HG03045 (cell line): ENCODE measurements at regions not wholly inside any gene's neighbourhood (a gene's known extent, or its start where the extent isn't known, plus 50 kb on each side); places are given as distances from the start of the nearest gene placed in this dataset.

Experiments used
- ATAC-seq: cut with Tn5 transposase; IDR thresholded peaks from one replicate; pipeline ENCODE4 v1.9.1; 2021; ENCODE audit warnings: mild to moderate bottlenecking, moderate library complexity; ENCODE audit not compliant: unreplicated experiment

DNA sequence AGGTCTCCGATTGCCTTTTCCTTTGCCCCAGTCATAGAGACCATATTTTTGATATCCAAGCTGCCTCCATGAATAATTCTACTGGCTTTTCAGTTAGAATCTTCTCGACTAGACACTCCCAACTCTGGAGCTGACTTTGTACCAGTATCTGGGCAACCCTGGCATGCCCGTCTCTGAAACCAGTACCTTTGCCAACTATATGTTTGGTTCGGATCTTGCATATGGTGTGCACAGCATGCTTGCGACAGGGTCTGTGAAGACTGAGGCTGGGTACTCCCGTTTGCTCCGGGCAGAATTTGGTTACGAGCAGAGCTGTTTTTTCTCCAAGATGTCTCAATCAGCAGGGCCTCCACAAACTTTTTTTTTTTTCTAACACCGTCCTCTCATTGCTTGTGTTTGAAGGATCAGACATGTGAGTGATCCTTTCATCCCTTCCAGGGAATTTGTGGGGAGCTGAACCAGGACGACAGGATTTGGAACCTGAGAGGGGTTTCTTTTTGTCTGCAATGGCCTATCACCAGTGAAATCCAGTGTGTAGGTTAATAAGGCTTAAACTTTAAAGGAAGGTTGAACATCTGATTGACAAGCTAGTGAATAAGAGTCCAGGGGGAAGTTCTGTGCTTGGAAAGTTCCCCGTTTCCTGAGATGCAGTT lies 322.3 kb downstream of the MYCN start:
- no peak for ATAC-seq

DNA sequence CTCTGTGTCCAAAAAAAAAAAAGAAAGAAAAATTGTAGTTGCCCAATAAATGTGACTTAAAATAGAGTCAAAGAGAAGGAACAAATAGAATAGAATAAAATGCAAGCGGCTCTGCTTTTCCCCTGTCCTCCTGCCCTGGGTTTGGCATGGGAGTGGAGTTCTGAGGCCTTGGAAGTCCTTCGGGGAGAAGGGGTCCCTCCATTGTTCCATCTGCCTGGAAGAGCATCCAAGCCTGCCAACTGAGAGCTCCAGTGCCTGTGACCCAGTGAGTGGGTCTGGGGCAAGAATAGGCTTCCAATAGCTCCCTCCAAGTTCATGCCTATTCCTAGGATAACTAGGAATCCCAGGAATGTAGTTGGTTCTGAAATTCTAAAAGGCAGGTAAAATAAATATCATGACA lies 321.4 kb downstream of the MYCN start:
- no peak for ATAC-seq

DNA sequence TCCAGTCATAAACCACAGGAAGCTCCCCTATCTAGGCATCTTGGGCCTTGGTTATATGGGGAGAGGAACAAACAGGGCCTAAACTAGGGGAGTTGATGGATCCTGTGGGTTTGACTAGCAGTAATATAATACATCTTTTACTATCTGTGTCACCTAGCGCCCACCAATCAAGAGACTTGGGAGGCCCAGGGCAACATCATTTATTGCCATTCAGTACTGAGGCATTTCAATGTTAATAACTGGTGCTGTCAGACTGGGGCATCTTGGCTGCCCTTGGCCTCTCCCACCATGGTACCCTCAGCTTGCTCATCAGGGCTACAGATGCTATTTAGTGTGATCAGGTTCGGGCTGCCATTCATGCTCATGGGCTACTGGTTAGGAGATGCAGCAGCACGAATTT lies 320.7 kb downstream of the MYCN start:
- ATAC-seq: no peak

DNA sequence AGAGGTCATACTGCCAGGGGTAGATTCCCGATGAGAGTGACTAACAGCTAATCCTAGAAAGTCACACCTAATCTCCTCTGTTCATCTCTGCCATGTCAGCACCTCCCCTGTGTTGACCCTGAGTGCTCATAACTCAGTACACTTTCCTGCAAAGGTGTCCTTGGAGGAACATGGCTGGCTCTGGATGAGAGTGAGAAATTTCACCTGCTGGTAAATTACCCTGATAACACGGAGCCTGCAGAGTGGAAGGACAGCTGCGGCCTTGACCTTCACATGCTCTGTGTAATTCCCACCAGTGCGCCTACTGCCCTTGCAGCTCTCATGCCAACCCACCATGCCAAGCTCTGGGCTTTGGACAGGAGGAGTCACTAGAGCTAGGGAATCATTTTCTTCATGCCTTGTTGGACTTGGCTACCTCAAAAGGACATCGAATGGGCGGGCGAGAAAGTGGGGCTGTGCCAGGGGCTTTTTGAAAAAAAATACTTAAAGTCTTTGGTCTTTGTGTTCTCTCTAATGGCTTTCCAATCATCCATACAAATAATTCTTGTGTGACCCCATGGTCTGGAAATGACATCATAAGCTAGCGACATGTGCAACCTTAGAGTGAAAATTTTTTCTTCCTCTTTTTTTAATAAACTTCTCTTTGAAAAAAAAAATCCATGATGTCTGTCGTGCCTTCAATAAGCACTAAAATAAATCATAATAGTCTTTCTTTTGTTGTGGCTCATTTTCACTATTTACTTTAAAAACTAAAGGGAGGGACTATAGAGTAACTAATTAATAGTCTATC lies 319.9 kb downstream of the MYCN start:
- no peak for ATAC-seq

DNA sequence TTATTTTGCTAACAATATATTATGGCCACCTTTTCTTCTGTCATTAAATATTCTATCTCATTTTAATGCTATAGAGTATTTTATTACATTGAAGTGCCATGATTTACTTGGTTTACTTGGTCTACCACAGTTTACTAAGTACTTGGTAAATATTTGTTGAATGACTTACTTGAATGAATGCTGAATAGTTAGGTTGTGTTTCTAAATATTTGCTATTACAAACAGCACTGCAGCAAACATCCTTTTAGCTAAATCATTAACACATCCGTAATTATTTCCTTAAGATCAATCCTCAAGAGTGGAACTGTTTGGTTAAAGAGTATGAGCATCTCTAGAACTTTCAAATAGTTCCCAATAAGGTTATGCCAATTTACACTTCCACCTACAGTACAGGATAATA lies 318.7 kb downstream of the MYCN start:
- ATAC-seq: no peak

DNA sequence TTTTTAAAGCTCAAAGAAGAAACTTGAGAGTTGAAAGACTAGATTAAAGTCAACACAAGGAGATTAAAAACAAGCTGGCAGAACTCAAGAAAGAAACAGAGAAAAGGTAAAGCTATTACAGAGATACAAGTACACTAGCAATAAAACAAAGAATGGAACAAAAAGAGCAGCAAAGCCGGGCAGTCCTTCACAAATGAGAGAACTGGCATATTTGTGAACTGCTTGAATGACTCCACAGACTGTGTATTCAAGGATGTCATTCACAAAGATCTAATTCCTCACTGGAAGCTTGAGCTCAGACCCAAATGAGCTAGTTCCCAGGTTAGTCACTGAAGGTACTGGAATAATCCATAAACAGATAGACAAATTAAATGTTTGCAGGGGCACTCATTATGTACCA lies 318.0 kb downstream of the MYCN start:
- ATAC-seq: no peak

DNA sequence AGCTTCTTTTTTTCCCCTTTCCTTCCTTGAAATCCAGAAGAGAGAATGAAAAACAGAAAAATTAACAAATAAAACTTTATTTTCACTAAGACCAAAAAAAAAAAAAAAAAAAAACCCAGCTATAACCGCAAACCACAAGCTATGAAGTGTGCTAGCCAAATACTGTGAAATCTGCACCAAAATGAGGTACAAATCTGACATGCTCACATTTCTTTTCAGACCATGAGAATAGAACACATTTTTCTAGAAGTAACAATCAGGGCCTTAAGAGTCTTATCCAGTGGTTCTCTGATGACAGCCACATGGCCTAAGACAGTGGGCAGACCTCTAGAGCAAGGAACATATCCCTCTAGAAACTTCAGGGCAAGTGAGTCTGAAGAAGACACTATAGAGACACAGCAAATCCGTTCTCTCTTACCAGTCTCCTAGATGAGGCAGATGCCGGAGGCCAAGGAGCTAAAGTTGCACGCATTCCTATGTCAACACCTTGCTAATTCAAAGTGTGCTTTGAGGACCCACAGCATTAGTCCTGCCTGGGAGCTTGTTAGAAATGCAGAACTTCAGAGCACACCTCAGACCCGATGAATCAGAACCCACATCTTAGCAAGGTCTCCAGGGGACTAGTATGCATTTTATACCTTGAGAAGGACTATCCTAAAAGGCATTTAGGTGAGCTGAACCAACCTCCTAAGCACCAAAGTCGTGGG lies 317.1 kb downstream of the MYCN start:
- ATAC-seq: no peak

DNA sequence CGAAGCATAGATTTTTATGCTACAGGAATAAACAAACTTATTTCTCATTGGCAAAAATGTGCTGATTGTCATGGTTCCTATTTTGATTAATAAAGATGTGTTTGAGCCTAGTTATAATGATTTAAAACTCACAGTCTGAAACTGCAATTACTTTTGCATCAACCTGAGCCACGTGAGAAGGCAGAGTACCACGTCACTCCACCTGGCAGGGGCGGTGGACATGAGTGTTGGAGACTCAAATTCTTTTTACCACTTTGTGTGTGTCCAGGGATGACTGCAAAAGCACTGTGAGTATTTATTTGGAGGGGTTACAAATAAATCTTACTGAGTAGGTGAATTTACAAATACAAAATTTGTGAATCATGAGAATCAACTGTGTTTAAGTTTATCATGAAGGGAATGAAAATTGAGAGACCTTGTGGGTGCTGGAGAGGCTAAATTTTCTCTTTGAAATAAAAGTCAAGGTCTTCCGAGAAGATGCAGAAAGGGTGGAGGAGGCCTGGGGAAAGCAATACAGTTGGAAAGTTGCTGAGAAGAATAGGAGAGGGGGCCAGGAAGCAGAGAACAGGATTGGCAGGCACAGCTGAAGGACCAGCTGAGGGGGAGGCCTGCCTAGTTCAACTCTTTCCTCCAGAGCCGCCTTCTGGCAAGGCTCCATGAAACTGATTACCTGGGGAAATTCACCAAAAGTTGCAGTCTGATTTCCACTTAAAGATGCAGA lies 316.4 kb downstream of the MYCN start:
- no peak for ATAC-seq

DNA sequence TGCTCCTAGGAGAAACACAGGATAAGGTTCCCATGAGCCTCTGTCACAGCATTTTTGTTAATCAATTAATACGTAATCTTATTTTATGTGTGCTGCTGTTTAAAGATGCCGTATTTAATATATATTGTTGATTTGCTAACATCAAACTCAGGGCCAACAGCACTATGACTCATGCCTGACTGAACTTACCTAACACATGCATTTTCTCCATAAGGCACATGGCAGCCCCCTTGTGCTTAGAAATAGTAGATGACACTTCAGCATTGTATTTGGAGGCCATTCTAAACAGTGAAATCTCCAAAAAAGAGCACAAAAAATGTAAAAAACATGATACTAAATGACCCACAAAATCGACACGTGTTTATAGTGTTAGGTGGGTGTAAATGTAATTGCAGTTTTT lies 314.8 kb downstream of the MYCN start:
- ATAC-seq: no peak

DNA sequence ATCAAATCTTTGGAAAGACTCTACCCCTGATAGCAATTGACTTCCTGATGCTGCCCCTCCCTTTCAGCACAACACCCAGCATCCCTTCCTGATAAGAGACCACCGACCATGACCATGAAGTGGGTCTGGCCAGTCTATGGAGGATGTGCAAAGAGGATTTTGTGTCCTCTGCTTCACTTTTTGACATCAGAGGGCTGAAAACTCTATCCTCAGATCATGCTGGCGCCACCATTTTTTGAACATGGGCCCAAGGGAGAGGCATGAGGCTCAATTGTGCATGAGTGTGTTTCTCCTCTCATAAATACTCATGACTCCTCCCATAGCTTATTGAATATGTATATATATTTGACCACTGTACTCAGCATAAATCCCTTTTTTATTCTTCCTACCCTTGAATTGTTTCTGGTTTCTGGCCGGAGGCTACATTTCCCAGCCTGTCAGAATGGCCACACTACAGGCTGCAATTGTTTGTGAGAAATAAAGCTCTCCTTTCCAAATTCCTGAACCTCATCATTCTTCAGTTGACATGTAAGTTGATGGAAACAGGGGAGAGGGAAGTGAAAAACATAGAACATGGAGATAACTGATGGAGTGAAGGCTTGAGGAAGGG lies 314.1 kb downstream of the MYCN start:
- ATAC-seq: no peak

DNA sequence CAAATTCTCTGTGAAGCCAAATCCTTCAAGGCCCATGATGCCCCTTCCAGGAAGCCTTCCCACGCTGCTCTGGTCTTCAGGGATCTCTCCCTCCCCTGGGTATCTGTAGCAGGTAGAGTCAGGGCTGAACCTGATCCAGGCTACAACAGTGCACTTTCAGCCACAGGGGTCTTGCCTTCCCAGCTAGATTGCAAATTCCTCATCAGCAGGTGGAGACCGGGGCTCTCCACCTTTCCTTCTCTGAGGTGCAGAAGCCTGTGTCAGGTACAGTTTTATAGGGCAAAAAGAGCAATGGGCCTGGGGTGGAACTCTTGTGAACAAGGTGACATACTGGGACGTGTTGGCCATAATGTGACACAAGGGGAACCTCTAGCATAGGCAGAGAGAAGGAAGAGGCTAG lies 312.9 kb downstream of the MYCN start:
- no peak for ATAC-seq

DNA sequence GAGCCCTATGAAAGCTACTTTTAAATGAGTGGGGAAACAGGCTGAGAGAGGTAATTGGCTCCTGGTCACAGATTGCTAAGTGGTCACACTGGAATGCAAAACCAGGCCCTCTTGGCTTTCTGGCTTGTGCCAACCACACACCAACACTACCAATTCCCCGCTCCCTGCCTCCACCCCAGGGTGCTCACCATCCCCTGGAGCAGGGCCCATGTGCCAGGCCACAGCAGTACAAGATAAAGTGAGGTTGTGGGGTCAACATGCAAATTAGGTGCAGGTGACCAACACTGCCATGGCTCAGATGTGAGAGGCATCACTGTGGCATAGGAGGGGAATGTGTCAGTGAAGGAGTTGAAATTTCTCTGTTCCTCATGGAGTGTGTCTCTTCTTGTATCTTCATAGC lies 312.5 kb downstream of the MYCN start:
- no peak for ATAC-seq

DNA sequence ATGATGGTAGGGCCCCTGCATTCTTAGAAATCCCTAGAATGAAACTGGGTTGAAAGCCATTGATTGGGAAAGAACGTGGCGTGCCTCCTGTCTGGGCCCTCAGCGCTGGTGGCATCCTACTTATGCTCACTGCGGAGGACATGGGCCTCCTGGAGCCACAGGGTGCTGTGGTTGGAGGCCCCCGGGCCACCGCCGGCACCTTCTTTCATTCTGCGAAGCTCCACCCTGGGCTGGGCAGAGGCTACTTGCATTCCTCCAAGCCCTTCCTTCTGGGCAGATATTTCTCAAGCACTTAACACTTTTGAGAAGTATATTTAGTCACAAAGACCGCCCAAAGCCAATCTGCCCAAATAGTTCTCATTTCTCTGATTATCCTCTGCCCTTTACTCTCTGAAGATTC lies 311.9 kb downstream of the MYCN start:
- no peak for ATAC-seq

DNA sequence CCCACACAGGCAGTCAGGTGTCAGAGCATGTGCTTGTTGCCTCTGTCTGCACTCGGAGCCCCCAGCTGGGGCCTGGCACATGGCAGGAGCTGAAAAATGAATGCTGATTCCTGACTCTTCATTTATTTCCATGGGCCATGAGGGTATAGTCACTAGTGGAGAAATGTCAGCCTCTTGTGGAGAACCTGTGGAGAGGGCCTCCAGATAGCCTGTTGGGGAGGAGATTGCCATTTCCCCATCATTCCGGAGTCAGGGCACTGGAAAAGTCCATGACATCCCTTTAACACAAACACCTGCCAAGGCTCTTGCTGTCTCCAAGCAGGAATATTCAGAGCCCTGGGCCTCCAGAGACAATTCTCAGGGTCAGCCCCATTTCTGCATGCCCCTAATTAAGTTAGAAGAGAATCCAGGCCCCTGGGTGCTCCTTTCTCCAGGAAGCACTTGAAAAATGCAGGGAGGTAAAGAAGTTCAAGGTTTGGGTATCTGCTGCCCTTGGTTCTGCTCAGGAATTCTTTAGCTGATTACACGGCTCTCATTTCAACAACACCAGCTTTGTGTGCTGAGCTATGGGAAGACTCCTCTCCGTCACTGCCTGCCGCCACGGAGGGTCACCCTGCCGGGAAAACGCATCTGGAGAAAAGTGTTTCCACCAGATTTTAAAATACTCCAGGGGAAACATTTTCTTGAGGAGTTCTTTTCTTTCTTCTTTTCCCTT lies 311.3 kb downstream of the MYCN start:
- ATAC-seq: no peak

DNA sequence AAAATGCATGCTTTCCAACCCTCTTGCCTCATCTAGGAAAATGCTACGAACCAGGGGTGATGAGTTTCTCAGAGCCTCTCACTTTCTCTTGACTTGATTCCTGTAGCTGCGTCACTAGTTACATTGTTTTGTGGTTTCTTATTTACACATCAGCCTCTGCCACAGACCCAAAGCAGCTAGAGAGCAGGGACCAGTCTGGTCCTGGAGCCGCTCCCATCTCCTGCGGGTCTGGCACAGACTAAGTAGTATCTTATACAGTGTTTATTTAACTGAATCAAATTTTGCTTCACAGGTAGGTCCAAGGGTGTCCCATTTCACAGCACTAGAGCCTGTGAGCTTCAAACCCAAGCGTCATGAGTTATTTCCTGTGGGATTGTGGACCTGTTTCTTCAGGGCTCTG lies 310.5 kb downstream of the MYCN start:
- ATAC-seq: no peak

DNA sequence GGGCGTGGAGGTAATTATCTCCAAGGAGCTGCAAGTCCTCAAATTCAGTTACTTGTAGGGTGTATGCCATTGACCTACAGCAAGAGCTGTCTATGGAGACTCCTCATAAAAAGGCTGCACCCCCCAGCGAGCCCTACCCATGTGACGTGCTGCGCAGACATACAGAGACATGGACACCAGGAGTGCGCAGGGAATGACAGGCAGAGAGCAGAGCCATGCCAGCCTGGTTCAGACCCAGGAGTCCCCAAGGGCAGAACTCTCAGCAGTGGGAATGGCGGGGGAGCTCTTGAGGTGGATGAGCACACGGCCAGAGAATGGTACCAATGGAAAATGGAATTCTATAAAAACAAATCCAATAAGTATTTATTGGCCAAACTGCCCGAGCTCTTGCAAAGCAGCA lies 310.1 kb downstream of the MYCN start:
- ATAC-seq: no peak

DNA sequence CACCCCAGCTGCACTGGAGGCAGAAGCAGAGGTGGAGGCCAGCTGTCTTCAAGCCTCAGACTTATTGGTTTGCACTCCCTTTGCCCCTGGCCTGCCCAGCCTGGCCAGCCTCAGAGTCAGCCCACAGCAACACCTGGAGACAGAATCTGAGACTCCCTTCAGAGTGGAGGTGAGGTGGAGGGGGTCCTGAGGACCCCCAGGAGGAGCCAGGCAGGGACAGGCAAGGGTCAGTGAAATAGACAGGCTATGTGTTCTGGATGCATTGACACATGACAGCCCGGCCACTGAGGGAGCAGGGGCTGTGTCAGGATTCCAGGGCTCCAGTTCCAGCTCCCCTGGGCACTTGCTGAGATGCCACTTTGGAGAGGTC lies 309.7 kb downstream of the MYCN start:
- ATAC-seq: no peak

DNA sequence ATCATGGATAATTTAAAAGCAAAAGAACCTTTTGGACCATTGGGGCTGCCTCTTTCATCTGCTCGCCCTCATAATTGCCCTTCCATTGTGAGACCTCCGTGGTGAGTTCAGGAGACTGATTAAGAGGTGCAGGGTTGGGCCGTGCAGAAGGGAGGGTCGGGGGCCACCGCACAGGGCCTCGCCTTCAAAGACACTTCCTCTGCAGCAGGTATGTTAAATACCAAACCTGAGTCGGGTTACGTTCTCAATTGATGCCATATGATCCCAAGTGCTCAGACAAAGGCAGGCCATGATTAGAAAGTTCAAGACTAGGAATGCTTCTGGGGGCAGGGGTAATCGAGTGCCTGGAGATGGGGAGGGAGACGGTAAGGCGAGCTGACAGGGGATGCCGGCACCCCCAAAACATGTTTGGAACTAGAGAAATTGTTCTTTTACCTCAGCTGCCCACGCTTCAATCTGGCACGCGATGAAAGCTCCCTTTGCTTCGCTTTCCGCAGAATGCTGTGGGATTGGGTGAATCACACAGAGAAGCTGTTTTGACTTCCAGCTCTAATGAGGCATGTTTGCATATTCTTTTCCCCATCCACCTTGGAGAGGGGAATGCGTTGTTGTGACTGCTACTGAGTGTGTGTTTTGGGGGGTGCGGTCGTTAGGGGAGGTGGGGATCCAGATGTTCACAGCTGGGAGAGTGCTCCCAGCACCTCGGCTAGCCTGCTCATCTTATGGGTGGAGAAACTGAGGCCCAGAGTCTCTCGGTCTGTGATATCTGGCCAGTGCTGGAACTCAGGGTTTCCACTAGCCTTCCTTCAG lies 309.1 kb downstream of the MYCN start:
- no peak for ATAC-seq

DNA sequence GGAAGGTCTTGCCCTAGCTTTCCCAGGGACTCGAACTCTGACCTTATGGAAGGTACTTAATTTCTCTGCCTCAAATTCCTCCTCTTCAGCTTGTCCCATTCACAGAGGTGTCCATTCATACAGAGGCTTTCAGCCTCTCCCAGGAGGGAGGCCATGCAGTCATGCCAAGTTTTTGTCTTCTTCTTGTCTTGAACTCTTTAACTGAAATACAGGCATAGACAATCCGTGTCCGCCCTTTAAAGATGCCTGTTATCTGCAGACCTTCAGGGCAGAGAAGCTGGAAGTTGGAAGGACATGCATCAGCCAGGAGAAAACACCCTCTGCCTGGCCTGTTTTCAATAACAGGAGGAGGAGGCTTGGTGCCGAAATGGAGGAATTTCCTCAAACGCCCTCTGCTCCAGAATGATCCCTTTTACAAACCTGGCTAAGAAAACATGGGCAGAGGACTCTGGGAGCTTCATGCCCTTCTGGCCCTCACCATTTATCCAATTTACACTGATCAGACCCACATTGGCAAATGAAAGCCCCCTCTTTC lies 308.3 kb downstream of the MYCN start:
- no peak for ATAC-seq
